ENCODE measurements at regions not wholly inside any gene's neighbourhood (a gene's known extent, or its start where the extent isn't known, plus 50 kb on each side); places are given as distances from the start of the nearest gene placed in this dataset.
"Not testable (repeated sequence)": the region's sequence is repeated elsewhere in the genome, so short reads cannot be mapped to it uniquely, and the experiment has no call there.

DNA sequence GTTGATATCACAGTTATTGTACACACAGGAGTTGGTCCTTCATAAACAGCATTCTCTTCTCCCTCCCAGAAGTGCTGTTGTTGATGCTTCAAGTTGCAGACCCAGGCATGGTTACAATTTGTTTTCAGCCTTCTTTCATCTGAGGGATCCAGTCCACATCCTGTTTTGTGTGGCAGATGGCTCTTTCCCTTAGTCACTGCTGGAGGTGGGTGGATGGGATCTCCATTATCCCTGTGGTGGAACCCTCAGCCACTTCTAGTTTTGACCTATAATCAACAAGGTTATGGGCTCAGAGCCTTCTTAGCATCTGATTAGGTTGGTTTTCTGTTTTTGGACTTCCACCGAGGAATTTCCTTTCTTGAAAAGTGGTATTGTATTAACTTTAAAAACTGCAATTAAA, 214.2 kb downstream of the SH2D4B start:
- ATAC-seq = no peak

GRCh38 chr10:80753612-80754011, 215.9 kb downstream of the SH2D4B start:
- no peak for ATAC-seq

- ATAC-seq = no peak
Observed at GRCh38 chr10:80755893-80756292, 218.2 kb downstream of the SH2D4B start.

DNA sequence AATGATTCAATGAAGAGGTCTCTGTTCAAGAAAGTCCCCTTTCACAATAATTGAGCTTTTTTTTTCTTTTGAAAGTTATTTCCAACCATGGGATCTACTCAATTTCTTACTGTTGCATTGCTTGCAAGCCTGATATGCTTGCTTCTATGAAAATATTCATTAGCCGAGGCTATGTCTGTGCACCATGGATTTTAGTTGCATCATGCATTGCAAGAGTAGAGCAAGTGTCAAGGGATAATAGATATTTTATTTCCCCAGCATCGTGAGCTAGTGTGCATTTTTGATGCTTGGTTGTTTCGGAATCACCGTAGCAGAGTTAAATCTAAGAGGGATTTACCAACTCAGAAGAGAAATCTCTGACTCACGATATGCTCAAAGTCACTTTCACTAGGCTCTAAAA, 222.0 kb downstream of the SH2D4B start:
- no peak for ATAC-seq

DNA sequence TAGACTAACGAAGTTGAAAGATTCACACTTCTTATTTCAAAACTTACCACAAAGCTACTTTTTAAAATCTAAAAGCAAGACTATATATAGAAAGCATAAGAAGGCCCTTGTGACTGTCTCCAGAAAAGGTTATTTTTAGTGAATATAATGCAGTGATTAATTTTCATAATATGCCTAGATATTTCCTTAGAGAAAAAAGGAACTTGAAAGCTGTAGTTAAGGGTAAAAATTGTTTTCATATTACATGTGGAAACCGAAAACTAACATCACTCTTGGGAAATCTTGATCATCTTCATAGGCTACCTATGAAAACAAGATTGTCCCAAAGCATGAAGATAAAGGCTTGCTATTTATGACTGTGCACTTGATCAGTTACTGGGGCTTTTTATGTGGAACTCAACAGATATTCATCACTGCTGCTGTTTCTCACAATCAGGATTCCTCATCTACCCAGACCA, 223.2 kb downstream of the SH2D4B start:
- ATAC-seq = no peak

GRCh38 chr10:80767963-80768362, 230.3 kb downstream of the SH2D4B start:
- no peak for ATAC-seq

- no peak for ATAC-seq
Observed at GRCh38 chr10:80769700-80770160, 232.0 kb downstream of the SH2D4B start.

DNA sequence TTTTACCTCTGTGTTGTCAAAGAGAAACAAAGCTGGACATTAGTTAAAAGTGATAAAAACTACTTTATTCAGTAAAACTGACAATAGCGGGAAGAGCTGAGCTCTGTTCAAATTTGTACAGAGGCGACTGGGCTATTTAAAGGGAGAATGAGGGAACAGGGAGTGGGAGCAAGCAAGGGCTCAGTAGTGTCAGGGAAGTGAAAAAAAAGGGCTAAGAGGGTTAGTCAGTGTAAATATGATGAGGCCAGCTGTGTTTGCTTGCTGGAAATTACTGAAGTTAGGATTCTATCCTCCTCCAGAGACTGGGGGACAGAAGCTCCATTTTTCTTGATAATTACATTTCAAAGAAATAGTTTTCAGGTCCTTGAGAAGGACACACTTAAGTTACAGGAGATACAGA, 232.5 kb downstream of the SH2D4B start:
- ATAC-seq = no peak

DNA sequence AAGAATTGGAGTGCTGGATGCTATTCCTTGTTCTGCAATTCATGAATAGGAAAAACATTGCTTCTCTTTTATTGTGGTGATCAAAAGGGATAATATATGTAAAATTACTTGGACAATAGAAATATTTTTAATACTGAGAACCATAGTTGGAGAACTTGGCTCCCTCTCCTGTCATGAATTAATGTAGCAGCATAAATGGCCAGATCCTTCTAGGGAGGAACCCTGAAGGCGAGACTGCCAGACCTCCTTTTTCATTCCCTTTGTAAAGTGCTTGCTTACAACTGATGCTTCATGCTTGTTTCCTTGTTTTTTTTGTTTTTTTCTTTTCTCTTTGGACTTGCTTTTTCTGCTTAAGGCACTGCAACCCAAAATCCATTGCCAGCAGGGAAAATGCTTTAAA, 233.6 kb downstream of the SH2D4B start:
- no peak for ATAC-seq

- no peak for ATAC-seq
Observed at GRCh38 chr10:80771902-80772555, 234.3 kb downstream of the SH2D4B start.

- no peak for ATAC-seq
Observed at GRCh38 chr10:80772596-80772995, 234.9 kb downstream of the SH2D4B start.

DNA sequence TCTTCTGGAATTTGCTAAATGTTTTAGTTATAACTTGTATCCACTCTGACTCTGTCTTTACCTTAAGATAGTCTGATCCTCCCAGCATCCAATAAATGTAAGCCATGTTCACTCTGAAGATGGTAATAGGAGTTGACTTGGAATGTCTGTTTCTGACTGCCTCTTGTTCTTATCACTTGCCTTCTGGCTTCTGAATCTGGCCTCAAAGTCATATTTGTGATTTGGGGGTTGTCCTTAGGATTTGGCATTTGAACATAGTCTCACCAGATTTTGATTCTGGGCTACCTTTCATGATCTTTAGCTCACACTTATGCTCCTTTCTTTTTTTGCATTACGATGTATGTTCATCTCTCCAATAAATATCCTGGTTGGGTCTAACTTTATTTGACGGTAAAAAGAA, 247.0 kb downstream of the SH2D4B start:
- no peak for ATAC-seq

- ATAC-seq = no peak
Observed at GRCh38 chr10:80786322-80786721, 248.6 kb downstream of the SH2D4B start.

GRCh38 chr10:80787952-80788351, 250.2 kb downstream of the SH2D4B start:
- ATAC-seq = no peak

DNA sequence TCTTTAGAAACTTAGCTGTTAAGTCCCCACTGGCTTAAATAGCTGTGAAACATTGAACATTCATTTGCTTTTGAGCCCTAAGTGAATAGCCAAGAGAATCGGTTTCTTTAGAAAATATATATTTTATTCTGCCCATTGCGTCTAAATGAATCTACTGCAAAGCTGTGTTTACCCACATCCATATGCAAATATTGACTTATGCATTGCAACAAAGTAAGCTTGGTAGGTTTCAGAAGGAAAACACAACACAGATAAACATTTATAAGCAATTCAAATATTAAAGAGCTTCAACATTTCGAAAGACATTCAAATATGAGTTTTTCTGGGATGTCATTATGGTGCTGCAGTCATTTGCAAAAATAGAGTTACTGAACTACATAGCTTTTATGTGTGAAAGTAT, 257.3 kb downstream of the SH2D4B start:
- no peak for ATAC-seq

DNA sequence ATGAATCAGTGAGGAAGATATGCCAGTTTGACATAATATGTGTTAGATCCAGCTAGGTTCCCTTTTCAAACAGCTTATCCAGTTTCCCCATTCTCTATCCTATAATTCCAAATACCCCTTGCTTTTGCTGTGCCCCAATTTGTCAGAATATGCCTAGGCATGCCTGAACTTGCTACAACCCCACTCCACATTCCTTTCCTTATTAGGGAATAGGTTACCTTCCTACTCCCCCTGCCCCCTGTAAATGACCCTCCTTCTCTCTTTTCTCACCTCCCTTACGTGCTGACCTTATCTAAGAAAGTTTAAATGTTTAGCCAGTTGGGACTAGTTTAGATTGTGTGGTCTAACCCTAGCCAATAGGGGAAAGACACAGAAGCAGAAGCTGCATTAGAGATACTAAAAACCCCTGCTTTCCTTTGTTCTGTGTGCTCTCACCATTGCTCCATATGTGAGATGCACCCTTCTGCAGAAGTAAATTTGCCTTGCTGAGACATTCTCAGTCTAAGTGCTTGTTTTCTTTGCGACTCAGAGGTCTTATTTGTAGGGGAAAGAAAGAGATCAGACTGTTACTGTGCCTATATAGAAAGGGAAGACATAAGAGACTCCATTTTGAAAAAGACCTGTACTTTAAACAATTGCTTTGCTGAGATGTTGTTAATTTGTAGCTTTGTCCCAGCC, 267.8 kb downstream of the SH2D4B start:
- ATAC-seq = no peak

DNA sequence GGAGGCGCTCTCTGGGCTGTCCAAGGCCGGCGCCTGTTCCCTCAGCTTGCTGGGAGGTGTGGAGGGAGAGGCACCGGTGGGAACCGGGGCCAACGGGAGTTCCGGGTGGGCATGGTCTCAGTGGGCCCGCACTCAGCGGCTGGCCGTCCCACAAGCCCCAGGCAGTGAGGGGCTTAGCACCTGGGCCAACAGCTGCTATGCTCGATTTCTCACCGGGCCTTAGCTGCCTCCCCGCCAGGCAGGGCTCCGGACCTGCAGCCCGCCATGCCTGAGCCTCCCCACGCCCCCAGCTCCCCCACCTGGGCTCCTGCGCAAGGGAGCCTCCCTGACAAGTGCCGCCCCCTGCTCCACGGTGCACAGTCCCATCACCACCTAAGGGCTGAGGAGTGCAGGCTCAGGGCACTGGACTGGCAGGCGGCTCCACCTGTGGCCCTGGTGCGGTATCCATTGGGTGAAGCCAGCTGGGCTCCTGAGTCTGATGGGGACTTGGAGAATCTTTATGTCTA, 276.5 kb downstream of the SH2D4B start:
- no peak for ATAC-seq

DNA sequence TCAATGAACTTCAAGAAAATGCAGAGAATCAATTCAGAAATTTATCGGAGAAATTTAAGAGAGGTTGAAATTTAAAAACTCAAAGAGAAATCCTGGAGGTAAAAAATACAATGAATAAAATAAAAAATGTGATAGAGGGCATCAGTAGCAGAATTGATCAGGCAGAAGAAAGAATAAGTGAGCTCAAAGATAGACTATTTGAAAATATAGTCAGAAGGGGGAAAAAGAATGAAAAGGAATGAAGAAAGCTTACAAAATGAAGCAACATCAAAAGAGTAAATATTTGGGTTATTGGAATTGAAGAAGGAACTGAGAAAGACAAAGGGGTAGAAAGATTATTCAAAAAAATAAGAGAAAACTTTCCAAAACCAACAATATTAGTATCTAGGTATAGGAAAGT, 291.4 kb downstream of the SH2D4B start:
- no peak for ATAC-seq

GRCh38 chr10:80829562-80829961, 291.9 kb downstream of the SH2D4B start:
- no peak for ATAC-seq

DNA sequence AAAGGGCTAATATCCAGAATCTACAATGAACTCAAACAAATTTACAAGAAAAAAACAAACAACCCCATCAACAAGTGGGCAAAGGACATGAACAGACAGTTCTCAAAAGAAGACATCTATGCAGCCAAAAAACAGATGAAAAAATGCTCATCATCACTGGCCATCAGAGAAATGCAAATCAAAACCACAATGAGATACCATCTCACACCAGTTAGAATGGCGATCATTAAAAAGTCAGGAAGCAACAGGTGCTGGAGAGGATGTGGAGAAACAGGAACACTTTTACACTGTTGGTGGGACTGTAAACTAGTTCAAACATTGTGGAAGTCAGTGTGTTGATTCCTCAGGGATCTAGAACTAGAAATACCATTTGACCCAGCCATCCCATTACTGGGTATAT, 295.0 kb downstream of the SH2D4B start:
- ATAC-seq = not testable (repeated sequence)

DNA sequence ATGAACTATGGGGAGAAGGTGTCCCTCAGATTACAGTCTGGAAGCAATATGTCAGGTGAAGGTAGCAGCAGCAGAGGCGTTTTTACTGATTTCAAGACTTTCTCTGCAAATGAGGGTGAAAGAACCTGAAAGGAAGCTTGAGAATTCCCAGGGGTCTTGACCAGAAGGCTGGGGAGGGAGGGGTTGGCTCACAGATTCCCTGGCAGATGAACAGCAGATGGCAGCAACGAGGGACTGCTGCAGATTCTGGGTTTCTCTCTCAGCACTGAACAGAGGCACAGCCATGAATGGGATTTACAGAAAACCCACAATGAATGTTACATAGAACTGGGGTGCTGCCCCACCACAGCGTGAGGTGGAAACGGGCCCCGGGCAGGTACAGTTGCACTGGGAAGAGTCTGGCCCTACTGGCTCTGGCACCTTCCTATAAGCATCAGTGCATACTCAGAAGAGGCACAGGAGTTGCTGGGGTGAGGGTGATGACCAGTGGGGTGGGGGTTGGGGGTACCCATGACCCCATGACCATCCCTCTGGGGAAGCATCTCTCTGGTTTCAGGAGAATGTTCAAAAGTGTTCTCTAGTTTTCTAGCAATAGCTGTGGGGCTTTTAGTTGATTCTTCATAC, 317.8 kb downstream of the SH2D4B start:
- ATAC-seq = no peak

- no peak for ATAC-seq
Observed at GRCh38 chr10:80856186-80856585, 318.5 kb downstream of the SH2D4B start.

DNA sequence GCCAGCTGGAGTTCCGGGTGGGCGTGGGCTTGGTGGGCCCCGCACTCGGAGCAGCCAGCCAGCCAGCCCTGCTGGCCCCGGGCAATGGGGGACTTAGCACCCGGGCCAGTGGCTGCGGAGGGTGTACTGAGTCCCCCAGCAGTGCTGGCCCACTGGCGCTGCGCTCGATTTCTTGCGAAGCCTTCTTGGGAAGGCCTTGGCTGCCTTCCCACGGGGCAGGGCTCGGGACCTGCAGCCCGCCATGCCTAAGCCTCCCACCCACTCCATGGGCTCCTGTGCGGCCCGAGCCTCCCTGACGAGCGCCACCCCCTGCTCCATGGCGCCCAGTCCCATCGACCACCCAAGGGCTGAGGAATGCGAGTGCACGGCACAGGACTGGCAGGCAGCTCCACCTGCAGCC, 321.6 kb downstream of the SH2D4B start:
- ATAC-seq = not testable (repeated sequence)

- ATAC-seq = no peak
Observed at GRCh38 chr10:80860719-80861118, 323.0 kb downstream of the SH2D4B start.

Data from activated CD4-positive, CD25-positive, alpha-beta regulatory T cell treated with anti-CD3 and anti-CD28 coated beads, Interleukin-2, amount 50 U/mL, for 24 hours (primary cell).